Naive B cell (primary cell): ENCODE measurements at regions not wholly inside any gene's neighbourhood (a gene's known extent, or its start where the extent isn't known, plus 50 kb on each side); places are given as distances from the start of the nearest gene placed in this dataset.

Source experiments
- ATAC-seq, 2 donors: fragments of 150-1000 bp; cut with Tn5 transposase; 2 replicates each; pipeline ENCODE4 v1.10.0; 2021; ENCODE audit warnings: low read depth in 2 of 2, mild to moderate bottlenecking in 2 of 2, moderate library complexity in 2 of 2
- DNase-seq: peaks from one replicate; pipeline ENCODE4 v3.0.0; 2022
- H3K27ac Mint-ChIP-seq, 6 donors: one replicate each; pipeline ENCODE4 v1.8.0; 2020 to 2022; ENCODE audit warnings: mild to moderate bottlenecking in 6 of 6, mixed read lengths in 6 of 6, moderate library complexity in 5 of 6, inconsistent platforms in 2 of 6
- H3K27me3 Mint-ChIP-seq, 3 donors: one replicate each; pipeline ENCODE4 v1.8.0; 2021 to 2022; ENCODE audit warnings: mixed read lengths in 3 of 3, mild to moderate bottlenecking in 1 of 3
- H3K36me3 Mint-ChIP-seq, 2 donors: one replicate each; pipeline ENCODE4 v1.8.0; 2020 to 2022; ENCODE audit warnings: mixed read lengths in 2 of 2, inconsistent platforms in 1 of 2, mild to moderate bottlenecking in 1 of 2
- H3K4me1 Mint-ChIP-seq, 3 donors: one replicate each; pipeline ENCODE4 v1.8.0; 2020 to 2022; ENCODE audit warnings: mixed read lengths in 3 of 3, inconsistent platforms in 1 of 3, mild to moderate bottlenecking in 1 of 3, moderate library complexity in 1 of 3
- H3K4me3 Mint-ChIP-seq, 8 donors: one replicate each; pipeline ENCODE4 v1.8.0; 2020 to 2022; ENCODE audit warnings: mild to moderate bottlenecking in 8 of 8, mixed read lengths in 8 of 8, moderate library complexity in 8 of 8, inconsistent platforms in 2 of 8
- H3K9me3 Mint-ChIP-seq, 7 donors: one replicate each; pipeline ENCODE4 v1.8.0; 2020 to 2022; ENCODE audit warnings: mixed read lengths in 7 of 7, mild to moderate bottlenecking in 5 of 7, inconsistent platforms in 2 of 7, moderate library complexity in 1 of 7

GRCh38 chr7:69399401-69399800, 198.9 kb upstream of the AUTS2 start:
- peaks cover 0 to 4% (median 0%) of the 10 kb centered on the region in 3 donors for H3K27me3 Mint-ChIP-seq
- H3K4me1 Mint-ChIP-seq: no peaks in the 10 kb centered on the region
- no peak for ATAC-seq
- H3K27ac Mint-ChIP-seq: no peak overlapping the region
- no peaks in the 10 kb centered on the region for H3K9me3 Mint-ChIP-seq
- DNase-seq: no peak
- no peaks in the 10 kb centered on the region for H3K36me3 Mint-ChIP-seq
- no peak overlapping the region for H3K4me3 Mint-ChIP-seq

GRCh38 chr7:69402696-69403095, 195.6 kb upstream of the AUTS2 start:
- Mint-ChIP-seq H3K9me3 (no peaks in the 10 kb centered on the region), H3K36me3 (no peaks in the 10 kb centered on the region), H3K4me1 (no peaks in the 10 kb centered on the region), H3K27me3 (no peaks in the 10 kb centered on the region), H3K4me3 (no peak overlapping the region), H3K27ac (no peak overlapping the region)
- DNase-seq (no peak), ATAC-seq (no peak)

GRCh38 chr7:69403169-69403568, 195.1 kb upstream of the AUTS2 start:
- no peak overlapping the region for H3K27ac Mint-ChIP-seq
- peak in 1 of 2 donors; percentile 36 for ATAC-seq
- no peaks in the 10 kb centered on the region for H3K4me1 Mint-ChIP-seq
- H3K27me3 Mint-ChIP-seq: no peaks in the 10 kb centered on the region
- no peaks in the 10 kb centered on the region for H3K9me3 Mint-ChIP-seq
- H3K4me3 Mint-ChIP-seq: no peak overlapping the region
- no peak for DNase-seq
- no peaks in the 10 kb centered on the region for H3K36me3 Mint-ChIP-seq

GRCh38 chr7:69411018-69411417, 187.3 kb upstream of the AUTS2 start:
- H3K27ac Mint-ChIP-seq: no peak overlapping the region
- H3K9me3 Mint-ChIP-seq: peaks cover 0 to 9% (median 5%) of the 10 kb centered on the region in 7 donors
- ATAC-seq (no peak), DNase-seq (no peak)
- H3K4me1 Mint-ChIP-seq: peaks cover 0 to 7% (median 5%) of the 10 kb centered on the region in 3 donors
- peaks cover 0 to 4% (median 0%) of the 10 kb centered on the region in 3 donors for H3K27me3 Mint-ChIP-seq
- no peak overlapping the region for H3K4me3 Mint-ChIP-seq
- H3K36me3 Mint-ChIP-seq: peaks cover 0 to 8% of the 10 kb centered on the region in 2 donors

DNA sequence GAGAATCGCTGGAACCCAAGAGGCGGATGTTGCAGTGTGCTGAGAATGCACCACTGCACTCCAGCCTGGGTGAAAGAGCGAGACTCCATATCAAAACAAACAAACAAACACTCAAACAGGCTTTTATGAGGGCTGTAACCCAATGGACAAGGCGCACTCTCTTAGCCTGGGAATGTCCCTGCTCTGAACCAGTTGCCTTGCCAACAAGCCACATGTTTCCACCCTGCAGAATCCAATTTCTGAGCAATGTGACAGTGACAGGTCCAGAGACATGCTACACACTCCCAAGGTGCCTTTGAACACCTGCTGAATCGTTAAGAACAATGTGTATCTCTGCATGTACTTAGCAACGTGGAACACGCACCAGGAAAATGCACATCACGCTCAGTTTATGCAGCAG, 186.8 kb upstream of the AUTS2 start:
- ATAC-seq (no peak), DNase-seq (no peak)
- Mint-ChIP-seq H3K36me3 (peaks cover 0 to 8% of the 10 kb centered on the region in 2 donors), H3K4me1 (peaks cover 0 to 7% (median 5%) of the 10 kb centered on the region in 3 donors), H3K27me3 (peaks cover 0 to 4% (median 0%) of the 10 kb centered on the region in 3 donors), H3K9me3 (peaks cover 0 to 9% (median 5%) of the 10 kb centered on the region in 7 donors), H3K27ac (no peak overlapping the region), H3K4me3 (no peak overlapping the region)

GRCh38 chr7:69412331-69413146, 185.7 kb upstream of the AUTS2 start:
- Mint-ChIP-seq H3K27ac (peak overlapping the region in 4 of 6 donors; percentile 21 to 80 (median 40)), H3K36me3 (peaks cover 0 to 16% of the 10 kb centered on the region in 2 donors), H3K4me3 (no peak overlapping the region), H3K4me1 (peaks cover 0 to 7% (median 5%) of the 10 kb centered on the region in 3 donors), H3K27me3 (peaks cover 0 to 4% (median 0%) of the 10 kb centered on the region in 3 donors), H3K9me3 (peaks cover 3 to 18% (median 6%) of the 10 kb centered on the region in 7 donors)
- DNase-seq (no peak), ATAC-seq (peak; percentile 62 to 65)

DNA sequence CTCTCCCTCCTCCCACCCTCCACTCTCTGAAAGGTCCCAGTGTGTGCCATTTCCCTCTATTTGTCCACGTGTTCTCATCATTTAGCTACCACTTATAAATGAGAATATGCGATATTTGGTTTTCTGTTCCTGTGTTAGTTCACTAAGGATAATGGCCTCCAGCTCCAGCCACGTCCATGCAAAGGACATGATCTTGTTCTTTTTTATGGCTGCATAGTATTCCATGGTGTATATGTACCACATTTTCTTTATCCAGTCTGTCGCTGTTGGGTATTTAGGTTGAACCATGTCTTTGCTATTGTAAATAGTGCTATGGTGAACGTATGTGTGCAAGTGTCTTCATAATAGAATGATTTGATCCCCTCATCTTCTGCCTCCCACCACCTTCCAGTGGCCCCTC, 183.7 kb upstream of the AUTS2 start:
- DNase-seq: no peak
- Mint-ChIP-seq H3K4me1 (peaks cover 0 to 16% (median 11%) of the 10 kb centered on the region in 3 donors), H3K27me3 (peaks cover 0 to 4% (median 0%) of the 10 kb centered on the region in 3 donors), H3K4me3 (no peak overlapping the region), H3K27ac (no peak overlapping the region), H3K9me3 (peaks cover 8 to 32% (median 16%) of the 10 kb centered on the region in 7 donors), H3K36me3 (peaks cover 0 to 32% of the 10 kb centered on the region in 2 donors)
- ATAC-seq: no peak

DNA sequence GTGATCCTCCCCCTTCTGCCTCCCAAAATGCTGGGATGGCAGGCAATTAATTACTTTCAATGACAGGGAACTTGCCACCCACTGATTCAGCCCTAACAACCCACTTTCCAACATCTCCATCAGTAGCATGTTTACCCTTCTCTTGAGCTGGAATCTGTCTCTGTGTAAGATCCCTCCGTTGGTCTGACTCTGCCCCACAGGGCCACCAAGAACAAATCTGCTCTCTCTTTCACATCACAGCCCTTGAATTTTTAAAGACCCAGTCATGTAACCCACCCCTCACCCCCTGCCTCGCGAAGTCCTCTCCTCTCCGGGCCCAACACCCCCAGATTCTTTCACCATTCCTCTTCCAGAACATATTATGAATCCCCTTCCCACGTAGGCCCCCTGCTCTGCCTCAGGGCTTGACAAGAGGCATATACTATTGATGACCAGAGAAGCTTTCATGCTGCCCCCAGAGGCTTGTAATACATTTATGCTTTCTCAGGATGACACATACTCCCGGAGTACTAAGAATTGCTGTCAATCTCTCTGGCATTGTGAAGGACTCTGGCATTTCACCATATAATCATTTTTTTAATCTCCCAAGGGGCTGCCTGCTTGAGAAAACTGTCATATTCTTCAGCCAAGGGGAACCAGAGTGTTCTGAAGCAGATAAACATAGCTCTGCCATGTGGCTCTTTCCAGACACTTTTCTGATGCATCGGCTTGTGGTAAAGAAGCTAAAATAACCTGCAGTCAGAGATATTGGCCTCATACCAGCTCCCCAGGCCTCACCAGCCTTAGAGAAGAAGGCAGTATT, 179.2 kb upstream of the AUTS2 start:
- H3K4me1 Mint-ChIP-seq: peaks cover 0 to 11% (median 6%) of the 10 kb centered on the region in 3 donors
- peak overlapping the region in 2 of 8 donors; percentile 9 to 21 for H3K4me3 Mint-ChIP-seq
- H3K27me3 Mint-ChIP-seq: peaks cover 0 to 5% (median 0%) of the 10 kb centered on the region in 3 donors
- H3K27ac Mint-ChIP-seq: peak overlapping the region in 4 of 6 donors; percentile 69 to 81 (median 74)
- ATAC-seq (no peak), DNase-seq (no peak)
- H3K9me3 Mint-ChIP-seq: peaks cover 8 to 32% (median 17%) of the 10 kb centered on the region in 7 donors
- H3K36me3 Mint-ChIP-seq: peaks cover 0 to 32% of the 10 kb centered on the region in 2 donors

- H3K27me3 Mint-ChIP-seq: peaks cover 0 to 5% (median 0%) of the 10 kb centered on the region in 3 donors
- peaks cover 0 to 11% (median 6%) of the 10 kb centered on the region in 3 donors for H3K4me1 Mint-ChIP-seq
- peaks cover 4 to 26% (median 17%) of the 10 kb centered on the region in 7 donors for H3K9me3 Mint-ChIP-seq
- no peak overlapping the region for H3K27ac Mint-ChIP-seq
- no peak for ATAC-seq
- H3K4me3 Mint-ChIP-seq: no peak overlapping the region
- no peak for DNase-seq
- H3K36me3 Mint-ChIP-seq: peaks cover 0 to 28% of the 10 kb centered on the region in 2 donors
Observed at GRCh38 chr7:69419934-69420333, 178.3 kb upstream of the AUTS2 start.

DNA sequence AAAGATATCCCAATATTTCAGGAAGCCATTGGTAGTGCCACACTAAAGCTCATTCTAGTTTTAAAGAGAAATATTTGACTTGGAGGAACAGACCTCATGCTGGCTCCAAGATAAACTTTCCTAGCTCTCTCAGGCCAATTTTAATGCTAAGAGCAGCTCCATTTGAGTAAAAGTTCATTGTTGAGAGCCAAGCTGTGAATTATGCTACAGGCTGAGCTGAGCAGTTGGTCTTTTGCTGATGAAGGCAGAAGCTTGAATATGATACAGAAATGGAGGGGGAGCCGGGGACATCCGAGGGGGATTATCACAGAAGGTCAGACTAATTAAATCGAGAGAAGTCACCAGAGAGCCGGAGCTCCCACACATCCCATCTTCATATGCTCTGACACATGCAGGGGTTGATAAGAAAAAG, 175.7 kb upstream of the AUTS2 start:
- peaks cover 0 to 5% (median 0%) of the 10 kb centered on the region in 3 donors for H3K27me3 Mint-ChIP-seq
- H3K36me3 Mint-ChIP-seq: peaks cover 0 to 15% of the 10 kb centered on the region in 2 donors
- ATAC-seq (no peak), DNase-seq (no peak)
- H3K4me3 Mint-ChIP-seq: no peak overlapping the region
- H3K9me3 Mint-ChIP-seq: peaks cover 3 to 16% (median 10%) of the 10 kb centered on the region in 7 donors
- H3K27ac Mint-ChIP-seq: peak overlapping the region in 2 of 6 donors; percentile 59 to 81
- H3K4me1 Mint-ChIP-seq: peaks cover 0 to 11% (median 6%) of the 10 kb centered on the region in 3 donors

GRCh38 chr7:69426705-69427104, 171.6 kb upstream of the AUTS2 start:
- Mint-ChIP-seq H3K27ac (peak overlapping the region in 2 of 6 donors; percentile 5 to 58), H3K27me3 (peaks cover 11 to 32% (median 11%) of the 10 kb centered on the region in 3 donors), H3K36me3 (peaks cover 0 to 12% of the 10 kb centered on the region in 2 donors), H3K4me3 (no peak overlapping the region), H3K4me1 (peaks cover 14 to 16% (median 16%) of the 10 kb centered on the region in 3 donors), H3K9me3 (peaks cover 0 to 9% (median 6%) of the 10 kb centered on the region in 7 donors)
- ATAC-seq (no peak), DNase-seq (no peak)

- Mint-ChIP-seq H3K9me3 (peaks cover 0 to 9% (median 6%) of the 10 kb centered on the region in 7 donors), H3K27me3 (peaks cover 13 to 39% (median 16%) of the 10 kb centered on the region in 3 donors), H3K4me1 (peaks cover 14 to 16% (median 16%) of the 10 kb centered on the region in 3 donors), H3K27ac (no peak overlapping the region), H3K36me3 (peaks cover 0 to 12% of the 10 kb centered on the region in 2 donors), H3K4me3 (no peak overlapping the region)
- ATAC-seq: no peak
- DNase-seq: no peak
Observed at GRCh38 chr7:69428089-69428488, 170.2 kb upstream of the AUTS2 start.

DNA sequence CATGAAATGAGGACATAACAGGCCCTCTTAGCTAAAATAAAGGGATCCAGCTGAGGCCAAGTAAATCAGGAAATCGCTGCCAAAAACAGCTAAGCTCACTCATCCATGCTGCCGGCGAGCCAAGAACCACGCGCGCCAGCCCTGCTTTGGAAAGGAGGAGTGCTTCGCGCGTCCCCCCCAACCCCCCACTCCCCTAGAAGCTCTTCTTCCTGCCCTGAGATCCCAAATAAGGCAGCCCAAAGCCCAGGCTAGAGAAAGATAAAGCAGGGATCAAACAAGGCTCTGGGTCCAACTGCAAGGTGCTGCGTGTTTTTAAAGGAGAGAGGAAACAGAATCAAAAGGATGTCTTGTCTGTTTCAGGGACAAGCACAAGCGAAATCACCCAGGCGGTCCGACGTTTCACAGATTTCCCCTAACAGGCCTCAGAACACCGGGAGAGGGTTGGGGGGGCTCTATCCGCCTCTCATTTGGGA, 168.3 kb upstream of the AUTS2 start:
- Mint-ChIP-seq H3K27ac (peak overlapping the region in 4 of 6 donors; percentile 5 to 82 (median 50)), H3K4me3 (peak overlapping the region in 7 of 8 donors; percentile 45 to 86 (median 74)), H3K4me1 (peaks cover 22 to 32% (median 28%) of the 10 kb centered on the region in 3 donors), H3K36me3 (peaks cover 0 to 19% of the 10 kb centered on the region in 2 donors), H3K27me3 (peaks cover 23 to 39% (median 25%) of the 10 kb centered on the region in 3 donors), H3K9me3 (peaks cover 2 to 15% (median 10%) of the 10 kb centered on the region in 7 donors)
- ATAC-seq (peak in 1 of 2 donors; percentile 11), DNase-seq (no peak)
